T-cell (primary cell): ENCODE measurements at regions not wholly inside any gene's neighbourhood (a gene's known extent, or its start where the extent isn't known, plus 50 kb on each side); places are given as distances from the start of the nearest gene placed in this dataset.
A peak's percentile ranks its signal among the peaks of the same experiment; 100 is the strongest.

Experiments used
- ATAC-seq, 4 experiments: fragments of 200-7000 bp in 3 of 4; fragments of 150-1000 bp in 1 of 4; cut with Tn5 transposase; replicated peaks in 1 of 4; 1 replicate in 3 of 4; 2 replicates in 1 of 4; pipeline ENCODE4 v1.10.0; 2021; ENCODE audit warnings: moderate library complexity in 3 of 4, mild to moderate bottlenecking in 2 of 4, moderate number of reproducible peaks in 1 of 4
- CTCF ChIA-PET, 2 donors: fragments of 300-600 bp; sonication (Branson Sonifier 250); formaldehyde crosslinking; loops; one replicate each; lab custom pipeline; 2022; ENCODE audit warnings: antibody characterized with exemption in 2 of 2; lab: Charles Lee
- POLR2A ChIA-PET, 2 donors: fragments of 300-600 bp; sonication (Branson Sonifier 250); formaldehyde crosslinking; loops; one replicate each; lab custom pipeline; 2022; ENCODE audit warnings: antibody characterized with exemption in 2 of 2; lab: Charles Lee
- DNase-seq, 35 experiments: peaks; one replicate each; pipeline versions ENCODE4 v3.0.0 to v3.0.0-alpha.2; 2013 to 2023
- H3K27ac ChIP-seq: one replicate; pipeline ENCODE4 v1.5.1; 2013; ENCODE audit warnings: low read length
- H3K27me3 ChIP-seq, 2 experiments: replicated peaks in 1 of 2; 1 replicate in 1 of 2; 2 replicates in 1 of 2; pipeline versions ENCODE4 v1.6.1 to v1.7.0; 2013; ENCODE audit warnings: low read length in 1 of 2, mixed read lengths in 1 of 2; ENCODE audit not compliant: control insufficient read depth in 2 of 2, insufficient read depth in 2 of 2; ENCODE audit errors: extremely low read depth in 1 of 2
- H3K36me3 ChIP-seq, 2 donors: 1 replicate in 1 of 2; 2 replicates in 1 of 2; pipeline versions ENCODE4 v1.6.1 to v1.7.0; 2013; ENCODE audit warnings: low read length in 1 of 2; ENCODE audit not compliant: control insufficient read depth in 2 of 2, insufficient read depth in 1 of 2; ENCODE audit errors: extremely low read depth in 1 of 2
- H3K4me1 ChIP-seq, 2 experiments: 1 replicate in 1 of 2; 2 replicates in 1 of 2; pipeline versions ENCODE4 v1.6.1 to v1.7.0; 2013; ENCODE audit warnings: low read length in 2 of 2, mixed read lengths in 1 of 2; ENCODE audit not compliant: insufficient read depth in 2 of 2, control insufficient read depth in 1 of 2; ENCODE audit errors: extremely low read depth in 1 of 2
- H3K4me3 ChIP-seq, 2 donors: 1 replicate in 1 of 2; 2 replicates in 1 of 2; pipeline versions ENCODE4 v1.5.1 to v1.7.0; 2013; ENCODE audit warnings: mild to moderate bottlenecking in 2 of 2, low read length in 1 of 2, moderate library complexity in 1 of 2; ENCODE audit not compliant: control insufficient read depth in 1 of 2; ENCODE audit errors: extremely low read depth in 1 of 2
- H3K9me3 ChIP-seq: 2 replicates; pipeline ENCODE4 v1.7.0; 2013
- H3K27ac Mint-ChIP-seq, 2 donors: one replicate each; pipeline ENCODE4 v1.8.0; 2020 to 2021; ENCODE audit warnings: mild to moderate bottlenecking in 2 of 2, mixed read lengths in 2 of 2
- H3K27me3 Mint-ChIP-seq, 2 donors: one replicate each; pipeline ENCODE4 v1.8.0; 2021 to 2022; ENCODE audit warnings: mixed read lengths in 2 of 2
- H3K36me3 Mint-ChIP-seq: one replicate; pipeline ENCODE4 v1.8.0; 2021; ENCODE audit warnings: mixed read lengths
- H3K4me1 Mint-ChIP-seq, 3 donors: one replicate each; pipeline ENCODE4 v1.8.0; 2020 to 2022; ENCODE audit warnings: mixed read lengths in 3 of 3, mild to moderate bottlenecking in 1 of 3
- H3K4me3 Mint-ChIP-seq, 3 donors: one replicate each; pipeline ENCODE4 v1.8.0; 2020 to 2022; ENCODE audit warnings: mild to moderate bottlenecking in 3 of 3, mixed read lengths in 3 of 3, moderate library complexity in 3 of 3
- H3K9me3 Mint-ChIP-seq, 3 donors: one replicate each; pipeline ENCODE4 v1.8.0; 2020 to 2022; ENCODE audit warnings: mixed read lengths in 3 of 3
- WGBS: methylation state at CpG from one replicate; pipeline ENCODE4 v1.1.5; 2013; ENCODE audit warnings: missing lambda C conversion rate; ENCODE audit not compliant: insufficient coverage; 5-methylcytosine and 5-hydroxymethylcytosine counted together

- no peak overlapping the region for H3K27ac Mint-ChIP-seq
- H3K36me3 Mint-ChIP-seq = no peaks in the 10 kb centered on the region
- no peak for ATAC-seq
- H3K27me3 ChIP-seq = peaks cover 0 to 26% of the 10 kb centered on the region in 2 experiments
- H3K27me3 Mint-ChIP-seq = peaks cover 9 to 21% of the 10 kb centered on the region in 2 donors
- H3K36me3 ChIP-seq = no peaks in the 10 kb centered on the region
- H3K4me1 Mint-ChIP-seq = no peaks in the 10 kb centered on the region
- H3K9me3 ChIP-seq = no peaks in the 10 kb centered on the region
- DNase-seq = peak in 1 of 35 experiments; percentile 13
- H3K27ac ChIP-seq = no peak overlapping the region
- CTCF ChIA-PET = no interaction called here
- POLR2A ChIA-PET = no interaction called here
- H3K9me3 Mint-ChIP-seq = peaks cover 0 to 6% (median 4%) of the 10 kb centered on the region in 3 donors
- H3K4me3 Mint-ChIP-seq = no peak overlapping the region
- 65% methylated on average over 3 of the region's 3 CpGs for WGBS
- H3K4me3 ChIP-seq = no peak overlapping the region
- no peaks in the 10 kb centered on the region for H3K4me1 ChIP-seq
Measured at GRCh38 chr1:30447701-30448100, 275.7 kb downstream of the MATN1 start.

DNA sequence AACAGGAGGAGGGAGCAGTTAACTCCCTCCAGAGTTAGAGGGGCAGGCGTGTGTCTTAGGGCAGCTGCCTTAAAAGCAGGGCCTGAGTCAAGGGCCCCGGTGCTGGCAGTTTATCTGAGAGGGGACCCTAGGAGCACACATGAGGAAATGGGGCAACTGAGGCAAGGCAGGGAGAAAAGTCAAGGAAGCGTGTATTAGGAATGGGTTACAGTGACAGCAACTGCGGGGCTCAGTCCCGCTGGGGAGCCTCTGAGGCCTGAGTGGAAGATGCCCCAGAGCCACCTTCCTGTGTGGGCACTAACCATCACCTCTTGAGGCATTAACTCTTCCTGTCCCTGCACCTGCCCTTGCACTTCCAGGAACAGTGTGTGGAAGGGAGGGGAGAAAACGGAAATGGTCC is 276.3 kb downstream of the MATN1 start:
- Mint-ChIP-seq H3K9me3 (peaks cover 0 to 6% (median 4%) of the 10 kb centered on the region in 3 donors), H3K27ac (no peak overlapping the region), H3K4me1 (no peaks in the 10 kb centered on the region), H3K27me3 (peaks cover 8 to 21% of the 10 kb centered on the region in 2 donors), H3K36me3 (no peaks in the 10 kb centered on the region), H3K4me3 (no peak overlapping the region)
- DNase-seq (peak in 1 of 35 experiments; percentile 17), ATAC-seq (no peak)
- 62% methylated on average over 5 of the region's 6 CpGs for WGBS
- H3K4me1 ChIP-seq = no peaks in the 10 kb centered on the region
- CTCF ChIA-PET = no interaction called here
- no peaks in the 10 kb centered on the region for H3K9me3 ChIP-seq
- no peak overlapping the region for H3K27ac ChIP-seq
- peaks cover 0 to 26% of the 10 kb centered on the region in 2 experiments for H3K27me3 ChIP-seq
- H3K4me3 ChIP-seq = no peak overlapping the region
- H3K36me3 ChIP-seq = no peaks in the 10 kb centered on the region
- POLR2A ChIA-PET = no interaction called here

DNA sequence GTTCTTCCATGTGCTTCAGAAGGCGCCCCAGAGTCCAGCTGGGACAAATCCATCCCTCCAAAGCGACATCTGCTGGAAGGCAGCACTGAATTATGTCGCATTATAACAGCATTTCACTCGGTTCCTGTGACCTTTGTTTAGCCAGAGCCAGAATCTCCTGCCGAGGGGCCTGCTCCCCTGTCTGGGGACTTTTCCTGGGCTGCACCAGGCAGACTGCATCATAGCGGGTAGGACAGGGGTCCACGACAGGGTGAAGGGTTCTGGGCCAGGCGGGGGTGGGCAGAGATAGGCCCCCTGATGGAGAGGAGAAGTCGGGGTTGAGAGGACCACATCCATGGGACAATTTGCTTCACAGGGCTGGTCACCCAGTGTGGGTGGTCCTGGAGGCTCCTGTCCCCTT is 276.9 kb downstream of the MATN1 start:
- H3K9me3 ChIP-seq = no peaks in the 10 kb centered on the region
- peaks cover 0 to 21% of the 10 kb centered on the region in 2 experiments for H3K27me3 ChIP-seq
- H3K27ac Mint-ChIP-seq = no peak overlapping the region
- no peaks in the 10 kb centered on the region for H3K36me3 ChIP-seq
- H3K4me3 ChIP-seq = no peak overlapping the region
- no peak for ATAC-seq
- ChIA-PET CTCF (no interaction called here), POLR2A (no interaction called here)
- no peak overlapping the region for H3K4me3 Mint-ChIP-seq
- no peaks in the 10 kb centered on the region for H3K4me1 Mint-ChIP-seq
- WGBS = 52% methylated on average over 6 of the region's 9 CpGs
- no peaks in the 10 kb centered on the region for H3K36me3 Mint-ChIP-seq
- H3K27ac ChIP-seq = no peak overlapping the region
- peak in 2 of 35 experiments; percentile 2 to 4 for DNase-seq
- H3K27me3 Mint-ChIP-seq = peaks cover 5 to 19% of the 10 kb centered on the region in 2 donors
- H3K9me3 Mint-ChIP-seq = peaks cover 0 to 6% (median 4%) of the 10 kb centered on the region in 3 donors
- H3K4me1 ChIP-seq = no peaks in the 10 kb centered on the region

GRCh38 chr1:30446095-30446494 is 277.3 kb downstream of the MATN1 start:
- Histone ChIP-seq H3K4me1 (no peaks in the 10 kb centered on the region), H3K27me3 (peaks cover 0 to 21% of the 10 kb centered on the region in 2 experiments), H3K36me3 (no peaks in the 10 kb centered on the region), H3K9me3 (no peaks in the 10 kb centered on the region), H3K4me3 (no peak overlapping the region), H3K27ac (no peak overlapping the region)
- Mint-ChIP-seq H3K27me3 (peaks cover 5 to 19% of the 10 kb centered on the region in 2 donors), H3K4me3 (no peak overlapping the region), H3K9me3 (peaks cover 0 to 6% (median 4%) of the 10 kb centered on the region in 3 donors), H3K36me3 (no peaks in the 10 kb centered on the region), H3K4me1 (no peaks in the 10 kb centered on the region), H3K27ac (no peak overlapping the region)
- DNase-seq = peak in 2 of 35 experiments; percentile 2 to 7
- no peak for ATAC-seq
- ChIA-PET CTCF (no interaction called here), POLR2A (no interaction called here)
- WGBS = 59% methylated on average over 11 of the region's 11 CpGs

GRCh38 chr1:30445449-30445848 is 277.9 kb downstream of the MATN1 start:
- no peaks in the 10 kb centered on the region for H3K4me1 Mint-ChIP-seq
- ChIA-PET POLR2A (no interaction called here), CTCF (no interaction called here)
- H3K27ac Mint-ChIP-seq = no peak overlapping the region
- peaks cover 0 to 6% (median 4%) of the 10 kb centered on the region in 3 donors for H3K9me3 Mint-ChIP-seq
- H3K27ac ChIP-seq = no peak overlapping the region
- H3K27me3 ChIP-seq = peaks cover 0 to 21% of the 10 kb centered on the region in 2 experiments
- H3K4me1 ChIP-seq = no peaks in the 10 kb centered on the region
- no peaks in the 10 kb centered on the region for H3K9me3 ChIP-seq
- no CpG with 5 or more reads among the region's 10 CpGs for WGBS
- H3K4me3 ChIP-seq = no peak overlapping the region
- DNase-seq (peak in 1 of 35 experiments; percentile 20), ATAC-seq (no peak)
- no peaks in the 10 kb centered on the region for H3K36me3 ChIP-seq
- H3K36me3 Mint-ChIP-seq = no peaks in the 10 kb centered on the region
- peaks cover 5 to 19% of the 10 kb centered on the region in 2 donors for H3K27me3 Mint-ChIP-seq
- H3K4me3 Mint-ChIP-seq = no peak overlapping the region

DNA sequence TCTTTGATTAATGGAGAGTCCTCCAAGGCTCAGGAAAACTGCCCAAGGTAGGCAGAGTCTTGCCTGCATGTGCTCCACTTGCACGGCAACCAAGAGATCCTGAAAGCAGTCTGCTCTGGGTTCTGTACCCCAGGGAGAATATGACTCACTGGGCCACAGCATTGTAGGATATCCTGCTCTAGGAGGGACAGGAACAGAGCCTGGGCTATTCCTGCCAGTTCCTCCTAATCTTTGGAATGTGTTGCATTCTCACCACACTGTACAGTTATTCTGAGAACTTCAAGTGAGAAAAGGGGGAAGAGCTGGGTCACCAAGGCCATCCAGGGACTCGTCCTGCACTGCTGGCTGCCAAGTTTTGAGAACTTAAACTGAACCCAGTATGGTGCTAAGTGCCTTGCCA is 278.5 kb downstream of the MATN1 start:
- H3K36me3 Mint-ChIP-seq = no peaks in the 10 kb centered on the region
- 86% methylated on average over 1 of the region's 2 CpGs for WGBS
- no peak for DNase-seq
- peaks cover 0 to 18% of the 10 kb centered on the region in 2 experiments for H3K27me3 ChIP-seq
- no peaks in the 10 kb centered on the region for H3K36me3 ChIP-seq
- H3K4me3 ChIP-seq = no peak overlapping the region
- H3K9me3 Mint-ChIP-seq = peaks cover 0 to 6% (median 4%) of the 10 kb centered on the region in 3 donors
- no peak overlapping the region for H3K27ac Mint-ChIP-seq
- H3K4me1 ChIP-seq = no peaks in the 10 kb centered on the region
- no peak overlapping the region for H3K27ac ChIP-seq
- H3K4me3 Mint-ChIP-seq = no peak overlapping the region
- no peaks in the 10 kb centered on the region for H3K4me1 Mint-ChIP-seq
- H3K27me3 Mint-ChIP-seq = peaks cover 5 to 16% of the 10 kb centered on the region in 2 donors
- no peak for ATAC-seq
- no peaks in the 10 kb centered on the region for H3K9me3 ChIP-seq
- CTCF ChIA-PET = no interaction called here
- POLR2A ChIA-PET = no interaction called here

- ATAC-seq (no peak), DNase-seq (no peak)
- no peaks in the 10 kb centered on the region for H3K36me3 Mint-ChIP-seq
- no peak overlapping the region for H3K27ac Mint-ChIP-seq
- ChIA-PET POLR2A (no interaction called here), CTCF (no interaction called here)
- no peak overlapping the region for H3K27ac ChIP-seq
- no peaks in the 10 kb centered on the region for H3K9me3 ChIP-seq
- no peaks in the 10 kb centered on the region for H3K4me1 ChIP-seq
- H3K27me3 Mint-ChIP-seq = peaks cover 5 to 16% of the 10 kb centered on the region in 2 donors
- H3K36me3 ChIP-seq = no peaks in the 10 kb centered on the region
- peaks cover 0 to 6% (median 4%) of the 10 kb centered on the region in 3 donors for H3K9me3 Mint-ChIP-seq
- H3K4me3 Mint-ChIP-seq = no peak overlapping the region
- WGBS = no CpG with 5 or more reads among the region's 1 CpG
- H3K27me3 ChIP-seq = peaks cover 0 to 18% of the 10 kb centered on the region in 2 experiments
- no peak overlapping the region for H3K4me3 ChIP-seq
- no peaks in the 10 kb centered on the region for H3K4me1 Mint-ChIP-seq
Measured at GRCh38 chr1:30444401-30444800, 279.0 kb downstream of the MATN1 start.
